ENCODE measurements at regions not wholly inside any gene's neighbourhood (a gene's known extent, or its start where the extent isn't known, plus 50 kb on each side); places are given as distances from the start of the nearest gene placed in this dataset.
"Not testable (repeated sequence)": the region's sequence is repeated elsewhere in the genome, so short reads cannot be mapped to it uniquely, and the experiment has no call there.

GRCh38 chr7:76126632-76127031 lies 75.1 kb upstream of the SRRM3 start:
- Histone ChIP-seq H3K27ac (no peak overlapping the region), H3K4me3 (ENCODE audit: low read depth, low read length) (no peak overlapping the region), H3K27me3 (ENCODE audit: insufficient read depth, low read depth, severe bottlenecking) (no peaks in the 10 kb centered on the region), H3K9me3 (ENCODE audit: severe bottlenecking) (no peaks in the 10 kb centered on the region), H3K36me3 (no peaks in the 10 kb centered on the region)
- no peak for TF ChIP-seq CTCF (IDR thresholded peaks at IDR 0.05; ENCODE audit: low read depth, low read length)
- no peak for DNase-seq

GRCh38 chr7:76129366-76129765 lies 72.3 kb upstream of the SRRM3 start:
- Histone ChIP-seq H3K27ac (no peak overlapping the region), H3K36me3 (no peaks in the 10 kb centered on the region), H3K27me3 (ENCODE audit: insufficient read depth, low read depth, severe bottlenecking) (no peaks in the 10 kb centered on the region), H3K9me3 (ENCODE audit: severe bottlenecking) (no peaks in the 10 kb centered on the region), H3K4me3 (ENCODE audit: low read depth, low read length) (no peak overlapping the region)
- TF ChIP-seq CTCF (IDR thresholded peaks at IDR 0.05; ENCODE audit: low read depth, low read length): no peak
- DNase-seq: no peak

GRCh38 chr7:76129836-76130235 lies 71.9 kb upstream of the SRRM3 start:
- Histone ChIP-seq H3K27ac (no peak overlapping the region), H3K36me3 (no peaks in the 10 kb centered on the region), H3K9me3 (ENCODE audit: severe bottlenecking) (no peaks in the 10 kb centered on the region), H3K4me3 (ENCODE audit: low read depth, low read length) (no peak overlapping the region), H3K27me3 (ENCODE audit: insufficient read depth, low read depth, severe bottlenecking) (no peaks in the 10 kb centered on the region)
- DNase-seq: no peak
- no peak for TF ChIP-seq CTCF (IDR thresholded peaks at IDR 0.05; ENCODE audit: low read depth, low read length)

- not testable (repeated sequence) for H3K27ac ChIP-seq; H3K36me3 ChIP-seq; H3K27me3 ChIP-seq (ENCODE audit: insufficient read depth, low read depth, severe bottlenecking); H3K4me3 ChIP-seq (ENCODE audit: low read depth, low read length); H3K9me3 ChIP-seq (ENCODE audit: severe bottlenecking)
- TF ChIP-seq CTCF (IDR thresholded peaks at IDR 0.05; ENCODE audit: low read depth, low read length): peak; percentile 51; the same call in 1 of the 2 replicates
- DNase-seq: peak; percentile 18
These were observed 71.0 kb upstream of the SRRM3 start for GRCh38 chr7:76130661-76131060.

GRCh38 chr7:76131887-76132286 lies 69.8 kb upstream of the SRRM3 start:
- not testable (repeated sequence) for DNase-seq; H3K4me3 ChIP-seq (ENCODE audit: low read depth, low read length); H3K27ac ChIP-seq; H3K36me3 ChIP-seq; H3K27me3 ChIP-seq (ENCODE audit: insufficient read depth, low read depth, severe bottlenecking); H3K9me3 ChIP-seq (ENCODE audit: severe bottlenecking)

- Histone ChIP-seq H3K4me3 (ENCODE audit: low read depth, low read length) (no peak overlapping the region), H3K27me3 (ENCODE audit: insufficient read depth, low read depth, severe bottlenecking) (no peaks in the 10 kb centered on the region), H3K27ac (no peak overlapping the region), H3K36me3 (no peaks in the 10 kb centered on the region), H3K9me3 (ENCODE audit: severe bottlenecking) (no peaks in the 10 kb centered on the region)
- TF ChIP-seq CTCF (IDR thresholded peaks at IDR 0.05; ENCODE audit: low read depth, low read length): no peak
- DNase-seq: no peak
These were observed 68.4 kb upstream of the SRRM3 start for GRCh38 chr7:76133164-76133775.
